ENCODE measurements at regions not wholly inside any gene's neighbourhood (a gene's known extent, or its start where the extent isn't known, plus 50 kb on each side); places are given as distances from the start of the nearest gene placed in this dataset.

DNA sequence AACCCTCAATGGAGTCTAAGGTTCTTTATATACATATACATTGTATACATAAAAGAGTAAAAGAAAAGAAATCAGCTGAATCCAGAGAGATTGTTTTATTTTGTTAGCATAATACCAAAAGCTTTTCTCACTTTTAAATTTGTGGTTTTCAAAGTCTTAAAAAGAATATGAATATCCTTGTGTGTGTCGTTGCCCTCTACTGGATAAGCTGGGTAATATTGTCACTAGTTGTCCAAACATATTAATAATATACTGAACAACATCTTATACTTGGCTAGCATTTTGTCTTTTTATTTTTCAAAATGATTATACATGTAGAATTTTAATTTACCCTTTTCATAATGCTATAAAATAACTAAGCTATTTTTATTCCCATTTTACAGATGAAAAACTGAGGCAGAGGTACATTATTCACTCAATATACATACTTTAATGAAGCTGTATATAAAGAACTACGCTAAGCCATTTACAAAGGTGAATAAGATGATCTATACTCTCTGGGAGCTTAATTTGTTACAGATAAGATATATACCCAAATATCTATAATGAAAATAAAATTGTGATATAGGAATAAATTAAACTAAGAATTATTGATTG lies 531.7 kb downstream of the TFAP2B start:
- 61 to 81% methylated on average over 2 of the region's 2 CpGs for WGBS, 2 donors
- H3K36me3 ChIP-seq, result no peaks in the 10 kb centered on the region
- peaks cover 0 to 61% (median 8%) of the 10 kb centered on the region in 3 donors for H3K4me1 ChIP-seq
- peak in 5 of 6 experiments; percentile 14 to 71 (median 45) for TF ChIP-seq CTCF (IDR thresholded peaks at IDR 0.05)
- TF ChIP-seq POLR2A (IDR thresholded peaks at IDR 0.05), result no peak
- no peak overlapping the region for H3K4me3 ChIP-seq
- H3K27ac ChIP-seq, result peak overlapping the region in 1 of 4 donors; percentile 36
- no peak for DNase-seq
- H3K9me3 ChIP-seq, result peaks cover 0 to 6% (median 0%) of the 10 kb centered on the region in 3 donors
- intact Hi-C loops (cut with DNase I), result loop anchor here (10.0 kb wide), 1 partner anchor 124 kb away; no protein-coding TSS in a partner anchor
- no peaks in the 10 kb centered on the region for H3K27me3 ChIP-seq

- WGBS, 2 donors, result 26 to 49% methylated on average over 2 of the region's 2 CpGs
- DNase-seq, result no peak
- Histone ChIP-seq H3K4me1 (peaks cover 0 to 61% (median 8%) of the 10 kb centered on the region in 3 donors), H3K27me3 (no peaks in the 10 kb centered on the region), H3K36me3 (no peaks in the 10 kb centered on the region), H3K27ac (peak overlapping the region in 2 of 4 donors; percentile 25 to 71), H3K9me3 (no peaks in the 10 kb centered on the region), H3K4me3 (no peak overlapping the region)
- intact Hi-C loops (cut with DNase I), result loop anchor here (10.0 kb wide), 1 partner anchor 122 kb away; no protein-coding TSS in a partner anchor
- TF ChIP-seq POLR2A (IDR thresholded peaks at IDR 0.05) (no peak), CTCF (IDR thresholded peaks at IDR 0.05) (no peak)
Measured at GRCh38 chr6:51352506-51353029, 533.9 kb downstream of the TFAP2B start.

- TF ChIP-seq CTCF (IDR thresholded peaks at IDR 0.05), result no peak
- TF ChIP-seq POLR2A (IDR thresholded peaks at IDR 0.05), result no peak
- H3K36me3 ChIP-seq, result no peaks in the 10 kb centered on the region
- DNase-seq, result no peak
- intact Hi-C loops (cut with DNase I), result no loop called here
- no peaks in the 10 kb centered on the region for H3K4me1 ChIP-seq
- no peaks in the 10 kb centered on the region for H3K27me3 ChIP-seq
- no peak overlapping the region for H3K27ac ChIP-seq
- 46 to 48% methylated on average over 2 of the region's 2 CpGs for WGBS, 2 donors
- no peaks in the 10 kb centered on the region for H3K9me3 ChIP-seq
- H3K4me3 ChIP-seq, result no peak overlapping the region
Measured at GRCh38 chr6:51360287-51360686, 541.6 kb downstream of the TFAP2B start.

- DNase-seq, result no peak
- H3K27me3 ChIP-seq, result no peaks in the 10 kb centered on the region
- H3K4me1 ChIP-seq, result no peaks in the 10 kb centered on the region
- TF ChIP-seq POLR2A (IDR thresholded peaks at IDR 0.05) (no peak), CTCF (IDR thresholded peaks at IDR 0.05) (no peak)
- intact Hi-C loops (cut with DNase I), result no loop called here
- H3K9me3 ChIP-seq, result no peaks in the 10 kb centered on the region
- H3K36me3 ChIP-seq, result no peaks in the 10 kb centered on the region
- no peak overlapping the region for H3K4me3 ChIP-seq
- no peak overlapping the region for H3K27ac ChIP-seq
Measured at GRCh38 chr6:51365566-51365965, 546.9 kb downstream of the TFAP2B start.

DNA sequence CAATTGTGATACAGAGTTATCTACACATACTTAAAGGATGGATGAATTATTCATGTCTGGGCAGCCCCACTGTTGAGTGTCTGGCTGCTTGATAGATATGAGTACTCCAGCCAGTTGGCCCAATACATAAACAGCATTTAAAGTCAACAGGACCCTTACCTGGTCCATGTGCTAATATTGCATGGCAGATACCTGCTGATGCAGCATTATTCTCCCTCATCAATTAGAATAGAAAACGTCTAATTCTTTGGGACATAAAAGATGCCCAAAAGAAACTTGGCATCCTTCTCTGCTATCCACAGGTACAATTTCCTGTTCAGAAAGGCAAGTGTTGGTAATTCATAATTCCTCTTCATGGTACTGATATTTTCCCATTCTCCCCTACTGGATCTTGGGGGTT lies 550.8 kb downstream of the TFAP2B start:
- 48 to 67% methylated on average over 1 of the region's 1 CpG for WGBS, 2 donors
- no peak for TF ChIP-seq CTCF (IDR thresholded peaks at IDR 0.05)
- no peak for TF ChIP-seq POLR2A (IDR thresholded peaks at IDR 0.05)
- H3K9me3 ChIP-seq, result no peaks in the 10 kb centered on the region
- H3K4me3 ChIP-seq, result no peak overlapping the region
- H3K27ac ChIP-seq, result no peak overlapping the region
- intact Hi-C loops (cut with DNase I), result no loop called here
- H3K4me1 ChIP-seq, result no peaks in the 10 kb centered on the region
- no peaks in the 10 kb centered on the region for H3K36me3 ChIP-seq
- no peaks in the 10 kb centered on the region for H3K27me3 ChIP-seq
- no peak for DNase-seq

Data from esophagus squamous epithelium (tissue), 5 donors.